ENCODE measurements at regions not wholly inside any gene's neighbourhood (a gene's known extent, or its start where the extent isn't known, plus 50 kb on each side); places are given as distances from the start of the nearest gene placed in this dataset.

GRCh38 chr13:56347014-56347413 is 793.7 kb upstream of the PRR20A start:
- no peaks in the 10 kb centered on the region for H3K9me3 ChIP-seq (ENCODE audit: control insufficient read depth in 4 of 4, insufficient read depth in 3 of 4, low read length in 3 of 4)
- no peak overlapping the region for H3K9ac ChIP-seq (ENCODE audit: insufficient read depth in 1 of 2, low read length in 2 of 2)
- H3K4me3 ChIP-seq: no peak overlapping the region
- DNase-seq (no peak), ATAC-seq (ENCODE audit: insufficient read depth, low FRiP score) (no peak)
- no peaks in the 10 kb centered on the region for H3K36me3 ChIP-seq (ENCODE audit: control insufficient read depth in 4 of 4, insufficient read depth in 4 of 4, low read length in 4 of 4)
- TF ChIP-seq CTCF (IDR thresholded peaks at IDR 0.05; ENCODE audit: control extremely low read depth, extremely low read depth): no peak
- H3K27me3 ChIP-seq (ENCODE audit: control insufficient read depth in 3 of 3, insufficient read depth in 3 of 3, low read length in 2 of 3): no peaks in the 10 kb centered on the region
- no peaks in the 10 kb centered on the region for H3K4me1 ChIP-seq (ENCODE audit: control insufficient read depth in 5 of 5, insufficient read depth in 5 of 5, low read length in 5 of 5)
- WGBS, 2 donors: 48 to 73% methylated on average over 1 of the region's 1 CpG
- H3K27ac ChIP-seq (ENCODE audit: low read depth in 1 of 2, low read length in 1 of 2): no peak overlapping the region

GRCh38 chr13:56349866-56350265 is 790.9 kb upstream of the PRR20A start:
- WGBS, 2 donors: 87 to 90% methylated on average over 2 of the region's 2 CpGs
- Histone ChIP-seq H3K4me1 (ENCODE audit: control insufficient read depth in 5 of 5, insufficient read depth in 5 of 5, low read length in 5 of 5) (no peaks in the 10 kb centered on the region), H3K27me3 (ENCODE audit: control insufficient read depth in 3 of 3, insufficient read depth in 3 of 3, low read length in 2 of 3) (no peaks in the 10 kb centered on the region), H3K27ac (ENCODE audit: low read depth in 1 of 2, low read length in 1 of 2) (no peak overlapping the region), H3K9me3 (ENCODE audit: control insufficient read depth in 4 of 4, insufficient read depth in 3 of 4, low read length in 3 of 4) (no peaks in the 10 kb centered on the region), H3K36me3 (ENCODE audit: control insufficient read depth in 4 of 4, insufficient read depth in 4 of 4, low read length in 4 of 4) (no peaks in the 10 kb centered on the region), H3K4me3 (no peak overlapping the region), H3K9ac (ENCODE audit: insufficient read depth in 1 of 2, low read length in 2 of 2) (no peak overlapping the region)
- no peak for DNase-seq
- no peak for ATAC-seq (ENCODE audit: insufficient read depth, low FRiP score)
- TF ChIP-seq CTCF (IDR thresholded peaks at IDR 0.05; ENCODE audit: control extremely low read depth, extremely low read depth): no peak

DNA sequence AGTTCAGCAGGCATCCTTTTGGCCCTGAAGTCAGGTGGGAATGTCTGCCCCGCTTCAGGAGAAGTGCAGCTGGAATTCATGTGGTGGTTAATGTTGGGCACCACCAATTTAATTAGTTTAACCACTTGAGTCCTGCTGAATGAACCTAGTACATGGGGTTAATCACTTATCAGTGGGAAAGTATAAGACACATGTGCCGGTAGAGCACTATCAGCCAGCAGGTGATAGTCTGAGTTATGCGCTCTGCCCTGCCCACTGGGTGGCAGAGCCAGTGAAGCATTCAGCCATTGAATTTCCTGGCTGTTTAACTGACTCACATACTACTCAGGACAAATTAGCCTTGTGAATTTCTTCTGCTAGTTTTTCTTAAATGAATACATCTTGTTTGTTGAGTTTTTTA is 789.7 kb upstream of the PRR20A start:
- no peak for TF ChIP-seq CTCF (IDR thresholded peaks at IDR 0.05; ENCODE audit: control extremely low read depth, extremely low read depth)
- Histone ChIP-seq H3K9me3 (ENCODE audit: control insufficient read depth in 4 of 4, insufficient read depth in 3 of 4, low read length in 3 of 4) (no peaks in the 10 kb centered on the region), H3K27me3 (ENCODE audit: control insufficient read depth in 3 of 3, insufficient read depth in 3 of 3, low read length in 2 of 3) (no peaks in the 10 kb centered on the region), H3K4me1 (ENCODE audit: control insufficient read depth in 5 of 5, insufficient read depth in 5 of 5, low read length in 5 of 5) (no peaks in the 10 kb centered on the region), H3K27ac (ENCODE audit: low read depth in 1 of 2, low read length in 1 of 2) (no peak overlapping the region), H3K9ac (ENCODE audit: insufficient read depth in 1 of 2, low read length in 2 of 2) (no peak overlapping the region), H3K36me3 (ENCODE audit: control insufficient read depth in 4 of 4, insufficient read depth in 4 of 4, low read length in 4 of 4) (no peaks in the 10 kb centered on the region), H3K4me3 (no peak overlapping the region)
- ATAC-seq (ENCODE audit: insufficient read depth, low FRiP score): no peak
- 73 to 85% methylated on average over 3 of the region's 3 CpGs for WGBS, 2 donors
- DNase-seq: no peak

DNA sequence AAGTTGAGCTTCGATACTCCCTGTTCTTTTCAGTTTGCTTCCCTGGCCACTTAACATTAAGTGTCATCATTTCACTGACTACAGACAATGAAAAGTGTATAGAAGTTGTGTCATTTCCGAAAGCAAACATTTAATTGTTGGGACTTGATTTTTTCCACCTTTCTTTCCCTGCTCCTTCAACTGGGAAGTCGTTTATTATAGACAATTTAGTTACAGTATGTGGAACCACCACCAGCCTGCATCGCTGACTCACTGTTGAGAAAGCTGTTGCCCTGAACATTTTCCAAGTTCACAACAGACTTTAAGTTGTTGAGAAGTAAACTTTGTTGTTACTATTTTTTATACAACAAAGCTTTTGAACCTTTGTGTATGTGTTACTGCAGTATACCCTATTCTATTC is 788.4 kb upstream of the PRR20A start:
- 73 to 79% methylated on average over 4 of the region's 4 CpGs for WGBS, 2 donors
- no peak overlapping the region for H3K4me3 ChIP-seq
- H3K27ac ChIP-seq (ENCODE audit: low read depth in 1 of 2, low read length in 1 of 2): no peak overlapping the region
- no peak overlapping the region for H3K9ac ChIP-seq (ENCODE audit: insufficient read depth in 1 of 2, low read length in 2 of 2)
- DNase-seq: no peak
- H3K4me1 ChIP-seq (ENCODE audit: control insufficient read depth in 5 of 5, insufficient read depth in 5 of 5, low read length in 5 of 5): no peaks in the 10 kb centered on the region
- no peaks in the 10 kb centered on the region for H3K9me3 ChIP-seq (ENCODE audit: control insufficient read depth in 4 of 4, insufficient read depth in 3 of 4, low read length in 3 of 4)
- no peaks in the 10 kb centered on the region for H3K36me3 ChIP-seq (ENCODE audit: control insufficient read depth in 4 of 4, insufficient read depth in 4 of 4, low read length in 4 of 4)
- no peaks in the 10 kb centered on the region for H3K27me3 ChIP-seq (ENCODE audit: control insufficient read depth in 3 of 3, insufficient read depth in 3 of 3, low read length in 2 of 3)
- no peak for ATAC-seq (ENCODE audit: insufficient read depth, low FRiP score)
- no peak for TF ChIP-seq CTCF (IDR thresholded peaks at IDR 0.05; ENCODE audit: control extremely low read depth, extremely low read depth)

Measured in lung (tissue), 11 donors.